Upper lobe of left lung (tissue), 4 donors: ENCODE measurements at regions not wholly inside any gene's neighbourhood (a gene's known extent, or its start where the extent isn't known, plus 50 kb on each side); places are given as distances from the start of the nearest gene placed in this dataset.
"Not testable (repeated sequence)": the region's sequence is repeated elsewhere in the genome, so short reads cannot be mapped to it uniquely, and the experiment has no call there.

ENCODE experiments used
- EP300 ChIP-seq, 4 donors: sonication (generic); formaldehyde crosslinking; IDR thresholded peaks; one replicate each; pipeline ENCODE4 v1.5.1; 2017; ENCODE audit warnings: antibody characterized with exemption in 4 of 4, control low read depth in 2 of 4
- POLR2A ChIP-seq, 4 donors: fragments of 450-650 bp; IDR thresholded peaks; one replicate each; pipeline ENCODE4 v1.5.1; 2016 to 2017; ENCODE audit warnings: antibody characterized with exemption in 4 of 4, mild to moderate bottlenecking in 2 of 4
- TF ChIP-seq, protein P1 (sequence below), 6 experiments: fragments of 450-650 bp in 4 of 6; fragments of 200-600 bp in 2 of 6; sonication (generic) in 2 of 6; IDR thresholded peaks; one replicate each; pipeline ENCODE4 v1.5.1; 2016 to 2019; ENCODE audit warnings: antibody characterized with exemption in 6 of 6

DNA sequence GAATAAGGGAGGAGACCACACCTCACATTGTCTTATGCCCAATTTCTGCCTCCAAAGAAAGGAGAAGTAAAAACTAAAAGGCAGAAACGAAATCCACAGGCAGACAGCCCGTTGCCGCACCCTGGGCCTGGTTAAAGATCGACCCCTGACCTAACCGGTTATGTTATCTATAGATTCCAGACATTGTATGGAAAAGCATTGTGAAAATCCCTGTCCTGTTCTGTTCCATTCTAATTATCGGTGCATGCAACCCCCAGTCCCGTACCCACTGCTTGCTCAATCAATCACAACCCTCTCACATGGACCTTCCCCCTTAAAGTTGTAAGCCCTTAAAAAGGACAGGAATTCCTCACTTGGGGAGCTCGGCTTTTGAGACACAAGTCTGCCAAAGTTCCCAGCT is 117.1 kb upstream of the PPM1J start:
- TF ChIP-seq, protein P1, sequence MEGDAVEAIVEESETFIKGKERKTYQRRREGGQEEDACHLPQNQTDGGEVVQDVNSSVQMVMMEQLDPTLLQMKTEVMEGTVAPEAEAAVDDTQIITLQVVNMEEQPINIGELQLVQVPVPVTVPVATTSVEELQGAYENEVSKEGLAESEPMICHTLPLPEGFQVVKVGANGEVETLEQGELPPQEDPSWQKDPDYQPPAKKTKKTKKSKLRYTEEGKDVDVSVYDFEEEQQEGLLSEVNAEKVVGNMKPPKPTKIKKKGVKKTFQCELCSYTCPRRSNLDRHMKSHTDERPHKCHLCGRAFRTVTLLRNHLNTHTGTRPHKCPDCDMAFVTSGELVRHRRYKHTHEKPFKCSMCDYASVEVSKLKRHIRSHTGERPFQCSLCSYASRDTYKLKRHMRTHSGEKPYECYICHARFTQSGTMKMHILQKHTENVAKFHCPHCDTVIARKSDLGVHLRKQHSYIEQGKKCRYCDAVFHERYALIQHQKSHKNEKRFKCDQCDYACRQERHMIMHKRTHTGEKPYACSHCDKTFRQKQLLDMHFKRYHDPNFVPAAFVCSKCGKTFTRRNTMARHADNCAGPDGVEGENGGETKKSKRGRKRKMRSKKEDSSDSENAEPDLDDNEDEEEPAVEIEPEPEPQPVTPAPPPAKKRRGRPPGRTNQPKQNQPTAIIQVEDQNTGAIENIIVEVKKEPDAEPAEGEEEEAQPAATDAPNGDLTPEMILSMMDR (IDR thresholded peaks at IDR 0.05): not testable (repeated sequence)
- not testable (repeated sequence) for TF ChIP-seq POLR2A, EP300 (IDR thresholded peaks at IDR 0.05)
